ENCODE measurements at regions not wholly inside any gene's neighbourhood (a gene's known extent, or its start where the extent isn't known, plus 50 kb on each side); places are given as distances from the start of the nearest gene placed in this dataset.
A peak's percentile ranks its signal among the peaks of the same experiment; 100 is the strongest.
"Not testable (repeated sequence)": the region's sequence is repeated elsewhere in the genome, so short reads cannot be mapped to it uniquely, and the experiment has no call there.

GRCh38 chr6:74357321-74357720 is 661.3 kb downstream of the CD109 start:
- no peak for DNase-seq

DNA sequence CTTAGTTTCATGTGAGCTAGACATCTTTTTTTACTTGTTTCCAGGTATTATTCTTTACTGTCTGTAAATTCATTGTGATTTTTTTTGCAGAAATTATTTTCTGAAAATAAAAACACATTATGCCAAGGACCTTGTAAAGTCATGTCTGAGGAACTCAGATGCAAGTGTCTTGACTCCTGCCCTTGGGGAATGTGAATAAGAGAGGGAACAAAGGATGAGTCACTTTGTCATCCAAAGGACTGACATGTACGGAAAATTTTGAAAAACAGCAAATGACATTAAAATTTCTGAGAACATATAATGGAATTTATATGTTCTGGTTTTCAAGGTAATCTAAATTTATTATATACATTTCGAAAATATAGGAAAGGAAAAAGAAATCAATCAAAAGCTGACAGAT is 660.4 kb downstream of the CD109 start:
- no peak for DNase-seq

- DNase-seq = no peak
Observed at GRCh38 chr6:74346936-74347535, 651.0 kb downstream of the CD109 start.

- DNase-seq = no peak
Observed at GRCh38 chr6:74343804-74344203, 647.8 kb downstream of the CD109 start.

GRCh38 chr6:74343321-74343720 is 647.3 kb downstream of the CD109 start:
- DNase-seq = not testable (repeated sequence)

DNA sequence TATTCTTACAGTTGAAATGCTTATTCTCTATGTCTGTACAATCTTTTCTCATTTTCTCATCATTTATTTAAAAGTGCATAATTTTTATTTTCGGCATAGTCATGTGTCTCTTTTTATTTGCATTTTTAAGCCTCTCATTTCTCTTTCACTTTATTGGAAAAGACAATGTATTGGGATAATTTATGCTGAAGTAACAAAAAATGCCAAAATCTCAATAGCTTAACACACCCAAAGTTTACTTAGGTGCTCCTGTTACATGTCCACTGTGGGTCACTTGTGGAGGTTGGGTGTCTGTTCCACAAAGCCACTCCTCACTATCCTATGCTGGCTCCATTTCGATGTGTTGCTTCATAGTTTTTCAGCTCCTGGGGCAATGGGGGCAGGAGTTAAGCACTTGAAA is 638.7 kb downstream of the CD109 start:
- no peak for DNase-seq

GRCh38 chr6:74333406-74333805 is 637.4 kb downstream of the CD109 start:
- no peak for DNase-seq

- DNase-seq = no peak
Observed at GRCh38 chr6:74320715-74321114, 624.7 kb downstream of the CD109 start.

DNA sequence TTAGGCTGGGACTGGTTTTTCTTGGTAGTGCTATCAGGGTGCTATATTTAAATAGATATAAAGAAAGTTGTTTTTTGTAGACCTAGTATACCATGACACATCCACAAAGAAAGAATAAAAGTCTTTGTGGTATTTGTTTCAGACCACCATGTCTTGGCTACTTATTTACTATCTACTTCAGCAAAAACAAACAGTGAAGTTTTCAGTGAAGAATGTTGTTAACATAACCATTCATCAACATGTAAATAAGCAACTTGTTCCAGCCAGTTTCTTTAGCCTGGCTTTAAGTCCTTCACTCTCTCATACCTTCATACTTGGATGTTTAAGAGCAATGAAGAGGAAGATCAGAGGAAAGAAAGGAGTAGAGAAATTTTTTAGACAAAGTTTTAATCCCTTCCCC is 624.1 kb downstream of the CD109 start:
- no peak for DNase-seq

DNA sequence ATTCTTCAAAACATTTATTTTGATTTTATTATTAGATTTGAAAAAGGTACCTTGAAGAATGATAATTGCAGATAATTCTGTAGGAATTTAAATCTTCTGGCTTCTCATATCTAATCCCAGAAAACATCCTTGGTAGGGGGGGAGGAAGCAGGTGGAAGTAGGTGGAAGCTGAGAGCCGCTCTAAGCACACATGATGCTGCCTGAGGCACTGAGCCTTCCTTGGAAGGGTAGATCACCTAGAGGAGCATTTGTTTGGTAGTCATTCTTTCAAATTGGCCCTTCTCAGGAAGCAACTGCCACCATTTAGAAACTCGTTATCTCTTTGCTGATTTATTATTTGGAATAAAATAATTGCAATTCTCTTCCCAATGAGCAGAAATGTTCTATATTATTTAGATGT is 623.3 kb downstream of the CD109 start:
- DNase-seq = no peak

- no peak for DNase-seq
Observed at GRCh38 chr6:74318738-74319137, 622.7 kb downstream of the CD109 start.

DNA sequence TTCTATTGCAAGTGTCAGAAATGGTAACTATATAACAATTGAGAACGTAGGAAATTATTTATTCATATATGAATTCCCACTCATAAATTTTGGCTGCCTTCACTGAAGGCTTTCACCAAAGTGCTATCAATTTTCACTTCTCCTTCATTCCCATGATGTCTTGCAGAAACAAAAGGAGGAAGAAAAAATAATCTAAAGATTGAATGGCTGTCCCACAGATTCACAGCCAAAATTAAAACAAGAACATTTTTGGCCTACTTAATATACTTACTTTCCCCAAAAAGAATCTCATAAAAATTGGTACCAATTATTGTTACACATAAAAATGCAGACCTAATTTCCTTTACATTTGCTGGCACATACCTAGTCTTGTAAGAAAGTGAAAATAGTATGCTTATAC is 616.1 kb downstream of the CD109 start:
- no peak for DNase-seq

- DNase-seq = no peak
Observed at GRCh38 chr6:74311431-74311830, 615.4 kb downstream of the CD109 start.

- DNase-seq = no peak
Observed at GRCh38 chr6:74289884-74290283, 593.9 kb downstream of the CD109 start.

- DNase-seq = no peak
Observed at GRCh38 chr6:74287932-74288331, 591.9 kb downstream of the CD109 start.

- no peak for DNase-seq
Observed at GRCh38 chr6:74287441-74287840, 591.4 kb downstream of the CD109 start.

DNA sequence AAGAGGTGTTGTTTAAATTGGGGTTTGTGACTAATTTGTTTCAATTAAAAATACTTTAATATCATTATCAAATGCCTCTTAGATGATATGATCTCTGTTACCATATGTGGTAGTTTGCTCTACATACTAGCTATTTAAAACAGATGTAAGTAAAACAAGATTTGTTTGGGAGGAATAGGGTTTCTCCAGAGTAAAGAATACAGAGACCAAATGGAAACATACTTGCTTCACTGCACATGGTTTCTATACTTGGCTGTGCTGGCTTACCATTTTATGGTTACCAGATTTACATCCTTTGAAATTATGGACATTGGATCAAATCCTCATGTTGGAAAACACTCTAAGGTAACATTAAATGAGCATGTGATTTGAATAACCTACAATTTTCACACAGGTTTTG is 588.3 kb downstream of the CD109 start:
- DNase-seq = no peak

GRCh38 chr6:74283532-74283931 is 587.5 kb downstream of the CD109 start:
- no peak for DNase-seq

- DNase-seq = no peak
Observed at GRCh38 chr6:74282143-74282689, 586.2 kb downstream of the CD109 start.

GRCh38 chr6:74280130-74280692 is 584.2 kb downstream of the CD109 start:
- no peak for DNase-seq

DNA sequence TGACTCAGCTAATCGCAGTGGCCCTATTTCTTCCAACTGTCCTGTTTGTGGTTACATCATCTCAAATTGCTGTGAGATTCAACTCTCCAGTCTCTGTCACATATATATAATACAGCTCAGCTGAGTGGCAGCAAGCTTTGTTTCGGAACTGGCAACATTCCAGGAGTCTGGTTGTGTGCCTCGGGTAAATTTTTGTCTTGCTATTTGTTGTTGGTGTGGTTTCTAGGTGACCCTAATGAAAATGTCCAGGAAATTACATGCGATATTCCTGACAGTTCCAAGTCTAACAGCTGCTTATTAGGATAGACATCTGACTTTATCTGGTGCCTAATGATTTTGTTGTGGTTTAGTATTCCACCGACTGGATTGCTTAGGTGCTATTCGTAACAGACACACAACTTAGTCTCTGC is 581.8 kb downstream of the CD109 start:
- DNase-seq = peak; percentile 31

DNA sequence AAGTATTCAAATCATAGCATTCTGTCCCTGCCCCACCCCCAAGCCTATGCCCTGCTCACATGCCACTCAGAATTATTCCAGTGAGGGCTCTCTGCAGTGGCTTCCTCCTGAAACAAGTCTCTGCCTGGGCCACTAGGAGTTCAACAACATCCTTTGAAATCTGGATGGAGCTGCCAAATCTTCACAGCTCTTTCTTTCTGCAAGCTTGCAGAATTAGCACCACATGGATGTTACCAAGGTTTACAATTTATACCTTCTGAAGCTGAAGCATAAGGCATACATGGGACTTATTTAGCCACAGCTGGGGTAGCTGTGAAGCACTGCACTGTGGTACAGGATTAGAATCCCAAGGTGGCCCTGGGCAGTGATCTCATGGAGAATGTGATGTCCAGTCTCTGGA is 577.5 kb downstream of the CD109 start:
- no peak for DNase-seq

DNA sequence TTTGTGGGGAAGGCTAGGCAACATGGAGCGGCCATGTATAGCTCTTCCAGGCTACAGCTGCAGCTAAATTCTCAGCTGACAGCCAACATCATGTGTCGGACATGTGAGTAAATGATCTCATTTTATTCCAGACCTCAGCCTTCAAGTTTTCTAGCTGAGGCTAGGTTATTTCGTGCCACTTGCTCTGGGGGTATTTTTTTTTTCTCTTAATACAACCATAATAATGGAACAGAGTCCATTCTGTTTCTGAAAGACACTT is 573.5 kb downstream of the CD109 start:
- no peak for DNase-seq

DNA sequence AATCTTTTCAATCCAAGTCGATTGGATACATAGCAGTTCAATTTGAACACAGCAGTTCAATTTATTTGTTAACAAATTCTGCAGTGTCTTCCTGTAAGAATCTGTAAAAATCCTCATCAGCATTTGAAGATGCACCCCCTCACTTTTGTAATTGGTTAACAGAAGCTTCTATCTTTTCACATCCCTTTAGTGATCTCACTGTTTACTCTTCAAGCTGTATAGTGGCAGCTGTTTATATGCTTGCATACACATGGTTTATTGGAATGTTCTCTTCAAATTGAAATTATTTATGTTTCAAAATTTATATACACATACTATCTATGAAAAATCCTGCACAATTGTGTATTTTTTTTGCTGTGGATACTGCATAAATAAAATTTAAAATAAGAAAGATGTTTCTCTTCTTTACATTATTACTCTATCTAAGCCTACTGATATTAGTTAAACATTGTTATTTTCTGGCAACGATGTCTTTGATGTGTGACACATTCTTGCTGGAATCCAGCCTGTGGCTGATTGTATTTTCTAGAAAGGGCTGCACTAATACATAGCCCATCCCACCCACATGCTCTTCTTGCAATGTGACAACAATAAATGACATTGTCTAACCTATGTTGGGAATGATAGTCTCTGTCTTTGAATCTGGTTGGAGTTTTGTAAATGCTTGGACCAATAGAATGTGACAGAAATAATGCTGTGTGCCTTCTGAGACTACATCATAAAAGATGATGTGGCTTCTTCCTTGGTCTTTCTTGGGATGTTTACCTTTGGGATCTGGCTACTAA is 573.0 kb downstream of the CD109 start:
- no peak for DNase-seq

GRCh38 chr6:74259981-74260380 is 564.0 kb downstream of the CD109 start:
- no peak for DNase-seq
